ENCODE measurements at regions not wholly inside any gene's neighbourhood (a gene's known extent, or its start where the extent isn't known, plus 50 kb on each side); places are given as distances from the start of the nearest gene placed in this dataset.

GRCh38 chr7:35422715-35423114 lies 168.8 kb upstream of the TBX20 start:
- H3K4me1 Mint-ChIP-seq (ENCODE audit: low read depth): peaks cover 7% of the 10 kb centered on the region
- H3K9me3 Mint-ChIP-seq: no peaks in the 10 kb centered on the region
- no peaks in the 10 kb centered on the region for H3K36me3 Mint-ChIP-seq (ENCODE audit: low read depth)
- no peak overlapping the region for H3K27ac Mint-ChIP-seq
- no peak overlapping the region for H3K4me3 Mint-ChIP-seq
- DNase-seq: no peak
- H3K27me3 Mint-ChIP-seq: peaks cover 17% of the 10 kb centered on the region

- H3K27me3 Mint-ChIP-seq: peaks cover 14% of the 10 kb centered on the region
- no peaks in the 10 kb centered on the region for H3K9me3 Mint-ChIP-seq
- H3K4me1 Mint-ChIP-seq (ENCODE audit: low read depth): peaks cover 7% of the 10 kb centered on the region
- H3K36me3 Mint-ChIP-seq (ENCODE audit: low read depth): no peaks in the 10 kb centered on the region
- H3K4me3 Mint-ChIP-seq: no peak overlapping the region
- no peak overlapping the region for H3K27ac Mint-ChIP-seq
- DNase-seq: no peak
Measured at GRCh38 chr7:35420656-35421055, 166.8 kb upstream of the TBX20 start.

- Mint-ChIP-seq H3K27me3 (peaks cover 14% of the 10 kb centered on the region), H3K27ac (no peak overlapping the region), H3K4me3 (no peak overlapping the region), H3K4me1 (ENCODE audit: low read depth) (peaks cover 7% of the 10 kb centered on the region), H3K36me3 (ENCODE audit: low read depth) (no peaks in the 10 kb centered on the region), H3K9me3 (no peaks in the 10 kb centered on the region)
- no peak for DNase-seq
Measured at GRCh38 chr7:35419391-35419755, 165.5 kb upstream of the TBX20 start.

- H3K36me3 Mint-ChIP-seq (ENCODE audit: low read depth): no peaks in the 10 kb centered on the region
- peaks cover 14% of the 10 kb centered on the region for H3K27me3 Mint-ChIP-seq
- H3K27ac Mint-ChIP-seq: no peak overlapping the region
- no peak overlapping the region for H3K4me3 Mint-ChIP-seq
- H3K4me1 Mint-ChIP-seq (ENCODE audit: low read depth): peaks cover 7% of the 10 kb centered on the region
- no peaks in the 10 kb centered on the region for H3K9me3 Mint-ChIP-seq
- no peak for DNase-seq
Measured at GRCh38 chr7:35418716-35419390, 165.0 kb upstream of the TBX20 start.

GRCh38 chr7:35416568-35416967 lies 162.7 kb upstream of the TBX20 start:
- H3K9me3 Mint-ChIP-seq: no peaks in the 10 kb centered on the region
- H3K4me3 Mint-ChIP-seq: no peak overlapping the region
- no peak for DNase-seq
- no peak overlapping the region for H3K27ac Mint-ChIP-seq
- H3K36me3 Mint-ChIP-seq (ENCODE audit: low read depth): no peaks in the 10 kb centered on the region
- H3K27me3 Mint-ChIP-seq: peaks cover 3% of the 10 kb centered on the region
- H3K4me1 Mint-ChIP-seq (ENCODE audit: low read depth): peaks cover 7% of the 10 kb centered on the region

GRCh38 chr7:35415411-35415822 lies 161.5 kb upstream of the TBX20 start:
- no peak for DNase-seq
- Mint-ChIP-seq H3K27me3 (peaks cover 6% of the 10 kb centered on the region), H3K27ac (no peak overlapping the region), H3K9me3 (no peaks in the 10 kb centered on the region), H3K4me3 (no peak overlapping the region), H3K4me1 (ENCODE audit: low read depth) (peaks cover 3% of the 10 kb centered on the region), H3K36me3 (ENCODE audit: low read depth) (no peaks in the 10 kb centered on the region)

GRCh38 chr7:35411331-35411730 lies 157.4 kb upstream of the TBX20 start:
- H3K9me3 Mint-ChIP-seq: no peaks in the 10 kb centered on the region
- H3K36me3 Mint-ChIP-seq (ENCODE audit: low read depth): no peaks in the 10 kb centered on the region
- no peaks in the 10 kb centered on the region for H3K4me1 Mint-ChIP-seq (ENCODE audit: low read depth)
- H3K27me3 Mint-ChIP-seq: peaks cover 10% of the 10 kb centered on the region
- H3K4me3 Mint-ChIP-seq: no peak overlapping the region
- no peak overlapping the region for H3K27ac Mint-ChIP-seq
- no peak for DNase-seq

GRCh38 chr7:35405461-35405860 lies 151.6 kb upstream of the TBX20 start:
- DNase-seq: no peak
- H3K36me3 Mint-ChIP-seq (ENCODE audit: low read depth): no peaks in the 10 kb centered on the region
- no peak overlapping the region for H3K4me3 Mint-ChIP-seq
- peaks cover 7% of the 10 kb centered on the region for H3K27me3 Mint-ChIP-seq
- H3K4me1 Mint-ChIP-seq (ENCODE audit: low read depth): no peaks in the 10 kb centered on the region
- H3K27ac Mint-ChIP-seq: no peak overlapping the region
- H3K9me3 Mint-ChIP-seq: no peaks in the 10 kb centered on the region

- Mint-ChIP-seq H3K27ac (no peak overlapping the region), H3K4me1 (ENCODE audit: low read depth) (no peaks in the 10 kb centered on the region), H3K9me3 (no peaks in the 10 kb centered on the region), H3K4me3 (no peak overlapping the region), H3K27me3 (peaks cover 13% of the 10 kb centered on the region), H3K36me3 (ENCODE audit: low read depth) (no peaks in the 10 kb centered on the region)
- no peak for DNase-seq
Measured at GRCh38 chr7:35401217-35401879, 147.4 kb upstream of the TBX20 start.

GRCh38 chr7:35399840-35400239 lies 145.9 kb upstream of the TBX20 start:
- H3K27me3 Mint-ChIP-seq: peaks cover 13% of the 10 kb centered on the region

GRCh38 chr7:35399216-35399615 lies 145.3 kb upstream of the TBX20 start:
- Mint-ChIP-seq H3K4me1 (ENCODE audit: low read depth) (no peaks in the 10 kb centered on the region), H3K27me3 (peaks cover 13% of the 10 kb centered on the region), H3K4me3 (no peak overlapping the region), H3K27ac (no peak overlapping the region), H3K36me3 (ENCODE audit: low read depth) (no peaks in the 10 kb centered on the region), H3K9me3 (no peaks in the 10 kb centered on the region)
- DNase-seq: no peak

More at GRCh38 chr7:35399840-35400239, 145.9 kb upstream of the TBX20 start:
- H3K4me3 Mint-ChIP-seq: no peak overlapping the region
- no peak for DNase-seq
- no peaks in the 10 kb centered on the region for H3K9me3 Mint-ChIP-seq
- no peaks in the 10 kb centered on the region for H3K4me1 Mint-ChIP-seq (ENCODE audit: low read depth)
- no peaks in the 10 kb centered on the region for H3K36me3 Mint-ChIP-seq (ENCODE audit: low read depth)
- no peak overlapping the region for H3K27ac Mint-ChIP-seq

GRCh38 chr7:35398518-35398917 lies 144.6 kb upstream of the TBX20 start:
- H3K36me3 Mint-ChIP-seq (ENCODE audit: low read depth): no peaks in the 10 kb centered on the region
- H3K4me3 Mint-ChIP-seq: no peak overlapping the region
- peaks cover 13% of the 10 kb centered on the region for H3K27me3 Mint-ChIP-seq
- H3K9me3 Mint-ChIP-seq: no peaks in the 10 kb centered on the region
- no peak for DNase-seq
- H3K4me1 Mint-ChIP-seq (ENCODE audit: low read depth): no peaks in the 10 kb centered on the region
- no peak overlapping the region for H3K27ac Mint-ChIP-seq

GRCh38 chr7:35390146-35390545 lies 136.2 kb upstream of the TBX20 start:
- Mint-ChIP-seq H3K4me3 (no peak overlapping the region), H3K27ac (no peak overlapping the region)

GRCh38 chr7:35389636-35390035 lies 135.7 kb upstream of the TBX20 start:
- no peak for DNase-seq
- no peak overlapping the region for H3K27ac Mint-ChIP-seq
- no peak overlapping the region for H3K4me3 Mint-ChIP-seq
- H3K4me1 Mint-ChIP-seq (ENCODE audit: low read depth): no peaks in the 10 kb centered on the region
- no peaks in the 10 kb centered on the region for H3K9me3 Mint-ChIP-seq
- no peaks in the 10 kb centered on the region for H3K36me3 Mint-ChIP-seq (ENCODE audit: low read depth)
- peaks cover 5% of the 10 kb centered on the region for H3K27me3 Mint-ChIP-seq

More at GRCh38 chr7:35390146-35390545, 136.2 kb upstream of the TBX20 start:
- no peaks in the 10 kb centered on the region for H3K36me3 Mint-ChIP-seq (ENCODE audit: low read depth)
- H3K9me3 Mint-ChIP-seq: no peaks in the 10 kb centered on the region
- DNase-seq: no peak
- peaks cover 5% of the 10 kb centered on the region for H3K27me3 Mint-ChIP-seq
- no peaks in the 10 kb centered on the region for H3K4me1 Mint-ChIP-seq (ENCODE audit: low read depth)

GRCh38 chr7:35386816-35387706 lies 133.2 kb upstream of the TBX20 start:
- no peaks in the 10 kb centered on the region for H3K36me3 Mint-ChIP-seq (ENCODE audit: low read depth)
- no peak overlapping the region for H3K27ac Mint-ChIP-seq
- peaks cover 5% of the 10 kb centered on the region for H3K27me3 Mint-ChIP-seq
- no peaks in the 10 kb centered on the region for H3K9me3 Mint-ChIP-seq
- H3K4me3 Mint-ChIP-seq: no peak overlapping the region
- no peaks in the 10 kb centered on the region for H3K4me1 Mint-ChIP-seq (ENCODE audit: low read depth)
- no peak for DNase-seq
